Left lung (tissue), 4 donors: ENCODE measurements at regions not wholly inside any gene's neighbourhood (a gene's known extent, or its start where the extent isn't known, plus 50 kb on each side); places are given as distances from the start of the nearest gene placed in this dataset.
"Not testable (repeated sequence)": the region's sequence is repeated elsewhere in the genome, so short reads cannot be mapped to it uniquely, and the experiment has no call there.

Source experiments
- ATAC-seq: fragments of 200-7000 bp; cut with Tn5 transposase; one replicate; pipeline ENCODE4 v1.9.1; 2020; ENCODE audit warnings: moderate library complexity
- DNase-seq, 4 donors: peaks; one replicate each; pipeline ENCODE4 v3.0.0-alpha.2; 2013 to 2020
- H3K27ac ChIP-seq, 2 donors: fragments of 200-600 bp; sonication (generic) in 1 of 2; one replicate each; pipeline versions ENCODE4 v1.5.0 to v1.8.0; 2020 to 2021
- H3K27me3 ChIP-seq, 2 donors: fragments of 200-600 bp; sonication (generic) in 1 of 2; one replicate each; pipeline versions ENCODE4 v1.5.0 to v1.8.0; 2020 to 2021
- H3K36me3 ChIP-seq, 2 donors: fragments of 200-600 bp; sonication (generic) in 1 of 2; one replicate each; pipeline versions ENCODE4 v1.5.0 to v1.8.0; 2020 to 2021
- H3K4me1 ChIP-seq, 2 donors: fragments of 200-600 bp; one replicate each; pipeline ENCODE4 v1.8.0; 2021
- H3K4me3 ChIP-seq, 2 donors: fragments of 200-600 bp; sonication (generic) in 1 of 2; one replicate each; pipeline versions ENCODE4 v1.5.0 to v1.8.0; 2020 to 2021; ENCODE audit warnings: mild to moderate bottlenecking in 1 of 2
- H3K9me3 ChIP-seq, 2 donors: fragments of 200-600 bp; sonication (generic) in 1 of 2; one replicate each; pipeline versions ENCODE4 v1.5.0 to v1.8.0; 2020 to 2021
- intact Hi-C, 2 donors: fragments of 100-400 bp; cut with DNase I; formaldehyde crosslinking; loops; one replicate each; pipeline versions ENCODE4 v1.11.2 to v1.14.2; 2022
- donor health status: DM: no; HTN: yes; CAD: no.
- donor health status: DM: no; HTN: no; CAD: no.

- H3K4me3 ChIP-seq, H3K27me3 ChIP-seq, H3K4me1 ChIP-seq, DNase-seq, ATAC-seq, intact Hi-C loops, H3K27ac ChIP-seq, H3K36me3 ChIP-seq, H3K9me3 ChIP-seq: not testable (repeated sequence)
Observed at GRCh38 chr13:18277372-18277771, 904.3 kb downstream of the TUBA3C start.

- ATAC-seq, intact Hi-C loops: not testable (repeated sequence)
Observed at GRCh38 chr13:18276280-18276679, 905.3 kb downstream of the TUBA3C start.

GRCh38 chr13:18273785-18274514, 907.7 kb downstream of the TUBA3C start:
- H3K4me1 ChIP-seq, H3K9me3 ChIP-seq, ATAC-seq, H3K27me3 ChIP-seq, DNase-seq, H3K36me3 ChIP-seq, H3K4me3 ChIP-seq, intact Hi-C loops, H3K27ac ChIP-seq: not testable (repeated sequence)

More at GRCh38 chr13:18276280-18276679, 905.3 kb downstream of the TUBA3C start:
- not testable (repeated sequence) for H3K9me3 ChIP-seq, DNase-seq, H3K27ac ChIP-seq, H3K4me3 ChIP-seq, H3K27me3 ChIP-seq, H3K36me3 ChIP-seq, H3K4me1 ChIP-seq

- ATAC-seq, DNase-seq, H3K27ac ChIP-seq, H3K4me1 ChIP-seq, intact Hi-C loops, H3K27me3 ChIP-seq, H3K4me3 ChIP-seq, H3K9me3 ChIP-seq, H3K36me3 ChIP-seq: not testable (repeated sequence)
Observed at GRCh38 chr13:18258801-18259419, 922.7 kb downstream of the TUBA3C start.

GRCh38 chr13:18257686-18258085, 923.9 kb downstream of the TUBA3C start:
- DNase-seq, intact Hi-C loops: not testable (repeated sequence)
- H3K9me3 ChIP-seq = peaks cover 0 to 12% of the 10 kb centered on the region in 2 donors

GRCh38 chr13:18252848-18253247, 928.8 kb downstream of the TUBA3C start:
- intact Hi-C loops, ATAC-seq, H3K36me3 ChIP-seq, H3K4me1 ChIP-seq, H3K4me3 ChIP-seq, DNase-seq, H3K27me3 ChIP-seq, H3K27ac ChIP-seq: not testable (repeated sequence)
- H3K9me3 ChIP-seq = peaks cover 0 to 10% of the 10 kb centered on the region in 2 donors

More at GRCh38 chr13:18257686-18258085, 923.9 kb downstream of the TUBA3C start:
- H3K4me3 ChIP-seq, ATAC-seq, H3K36me3 ChIP-seq, H3K27me3 ChIP-seq, H3K27ac ChIP-seq, H3K4me1 ChIP-seq: not testable (repeated sequence)

GRCh38 chr13:18248533-18249240, 932.9 kb downstream of the TUBA3C start:
- DNase-seq, ATAC-seq, H3K4me3 ChIP-seq, H3K27ac ChIP-seq, H3K36me3 ChIP-seq, intact Hi-C loops, H3K27me3 ChIP-seq, H3K9me3 ChIP-seq, H3K4me1 ChIP-seq: not testable (repeated sequence)

- H3K4me3 ChIP-seq, DNase-seq, H3K27me3 ChIP-seq, H3K4me1 ChIP-seq, intact Hi-C loops, ATAC-seq, H3K27ac ChIP-seq, H3K36me3 ChIP-seq: not testable (repeated sequence)
- H3K9me3 ChIP-seq = peaks cover 0 to 29% of the 10 kb centered on the region in 2 donors
Observed at GRCh38 chr13:18240086-18240485, 941.5 kb downstream of the TUBA3C start.

- H3K4me3 ChIP-seq, intact Hi-C loops, ATAC-seq, H3K27me3 ChIP-seq, DNase-seq, H3K4me1 ChIP-seq, H3K27ac ChIP-seq, H3K36me3 ChIP-seq: not testable (repeated sequence)
- H3K9me3 ChIP-seq = peaks cover 0 to 38% of the 10 kb centered on the region in 2 donors
Observed at GRCh38 chr13:18238586-18238985, 943.0 kb downstream of the TUBA3C start.
